ENCODE measurements at regions not wholly inside any gene's neighbourhood (a gene's known extent, or its start where the extent isn't known, plus 50 kb on each side); places are given as distances from the start of the nearest gene placed in this dataset.

DNA sequence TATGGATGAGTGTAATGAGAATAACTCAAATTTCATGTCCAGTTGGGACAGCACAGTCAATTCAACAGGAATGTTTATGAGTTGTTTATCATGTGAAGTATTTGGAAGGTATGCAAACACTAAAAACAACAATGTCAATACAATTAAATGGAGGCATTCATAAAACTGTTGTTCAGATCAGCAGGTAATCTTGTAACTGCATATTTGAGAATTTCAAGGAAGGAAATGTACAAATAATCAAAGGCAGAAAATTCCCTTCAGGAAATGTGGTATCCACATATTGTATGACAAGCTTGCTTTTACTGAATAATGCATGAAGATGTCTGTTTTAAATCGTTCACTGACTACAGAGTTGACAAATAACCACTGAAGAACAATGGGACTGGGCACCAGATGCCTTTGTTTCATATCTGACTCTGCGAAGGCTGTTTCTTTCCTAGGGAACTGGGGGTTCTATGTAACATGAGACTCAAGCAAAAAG lies 198.3 kb downstream of the LTN1 start:
- no TSS peak for BruUV-seq (replicated peaks)
- no peaks in the 10 kb centered on the region for H3K9me3 ChIP-seq (ENCODE audit: low read depth, low read length, poor library complexity, severe bottlenecking)
- TF ChIP-seq, protein P1, sequence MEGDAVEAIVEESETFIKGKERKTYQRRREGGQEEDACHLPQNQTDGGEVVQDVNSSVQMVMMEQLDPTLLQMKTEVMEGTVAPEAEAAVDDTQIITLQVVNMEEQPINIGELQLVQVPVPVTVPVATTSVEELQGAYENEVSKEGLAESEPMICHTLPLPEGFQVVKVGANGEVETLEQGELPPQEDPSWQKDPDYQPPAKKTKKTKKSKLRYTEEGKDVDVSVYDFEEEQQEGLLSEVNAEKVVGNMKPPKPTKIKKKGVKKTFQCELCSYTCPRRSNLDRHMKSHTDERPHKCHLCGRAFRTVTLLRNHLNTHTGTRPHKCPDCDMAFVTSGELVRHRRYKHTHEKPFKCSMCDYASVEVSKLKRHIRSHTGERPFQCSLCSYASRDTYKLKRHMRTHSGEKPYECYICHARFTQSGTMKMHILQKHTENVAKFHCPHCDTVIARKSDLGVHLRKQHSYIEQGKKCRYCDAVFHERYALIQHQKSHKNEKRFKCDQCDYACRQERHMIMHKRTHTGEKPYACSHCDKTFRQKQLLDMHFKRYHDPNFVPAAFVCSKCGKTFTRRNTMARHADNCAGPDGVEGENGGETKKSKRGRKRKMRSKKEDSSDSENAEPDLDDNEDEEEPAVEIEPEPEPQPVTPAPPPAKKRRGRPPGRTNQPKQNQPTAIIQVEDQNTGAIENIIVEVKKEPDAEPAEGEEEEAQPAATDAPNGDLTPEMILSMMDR (conservative IDR thresholded peaks at IDR 0.05; ENCODE audit: low read depth, low read length) = no peak
- no peak for TF ChIP-seq EZH2 (IDR thresholded peaks at IDR 0.05; ENCODE audit: borderline replicate concordance, low read depth, low read length, poor library complexity, severe bottlenecking)
- H3K36me3 ChIP-seq (ENCODE audit: insufficient read depth, low read length, poor library complexity, severe bottlenecking) = no peaks in the 10 kb centered on the region
- H3K4me1 ChIP-seq (ENCODE audit: insufficient read depth, low read length, poor library complexity, severe bottlenecking) = no peaks in the 10 kb centered on the region
- CTCF ChIA-PET = no interaction called here
- DNase-seq (ENCODE audit: low spot score) = no peak
- intact Hi-C loops (cut with micrococcal nuclease; ENCODE audit: unreplicated experiment) = no loop called here
- H3K4me3 ChIP-seq (ENCODE audit: low read depth, low read length, poor library complexity, severe bottlenecking) = no peak overlapping the region
- no peaks in the 10 kb centered on the region for H3K27me3 ChIP-seq (replicated peaks; ENCODE audit: insufficient read depth, low read depth, low read length, poor library complexity)
- POLR2A ChIA-PET (ENCODE audit: low non-redundant PET) = no interaction called here
- H3K27ac ChIP-seq (ENCODE audit: low read depth, low read length, poor library complexity, severe bottlenecking) = no peak overlapping the region

- H3K36me3 ChIP-seq (ENCODE audit: insufficient read depth, low read length, poor library complexity, severe bottlenecking) = no peaks in the 10 kb centered on the region
- DNase-seq (ENCODE audit: low spot score) = no peak
- no peaks in the 10 kb centered on the region for H3K9me3 ChIP-seq (ENCODE audit: low read depth, low read length, poor library complexity, severe bottlenecking)
- TF ChIP-seq EZH2 (IDR thresholded peaks at IDR 0.05; ENCODE audit: borderline replicate concordance, low read depth, low read length, poor library complexity, severe bottlenecking) = no peak
- TF ChIP-seq, protein P1 (conservative IDR thresholded peaks at IDR 0.05; ENCODE audit: low read depth, low read length) = peak; percentile 27; the same call in 1 of the 2 replicates
- H3K4me3 ChIP-seq (ENCODE audit: low read depth, low read length, poor library complexity, severe bottlenecking) = no peak overlapping the region
- no peaks in the 10 kb centered on the region for H3K27me3 ChIP-seq (replicated peaks; ENCODE audit: insufficient read depth, low read depth, low read length, poor library complexity)
- H3K27ac ChIP-seq (ENCODE audit: low read depth, low read length, poor library complexity, severe bottlenecking) = no peak overlapping the region
- CTCF ChIA-PET = no interaction called here
- intact Hi-C loops (cut with micrococcal nuclease; ENCODE audit: unreplicated experiment) = no loop called here
- no peaks in the 10 kb centered on the region for H3K4me1 ChIP-seq (ENCODE audit: insufficient read depth, low read length, poor library complexity, severe bottlenecking)
- no TSS peak for BruUV-seq (replicated peaks)
- POLR2A ChIA-PET (ENCODE audit: low non-redundant PET) = no interaction called here
Measured at GRCh38 chr21:28793043-28793442, 199.6 kb downstream of the LTN1 start.

DNA sequence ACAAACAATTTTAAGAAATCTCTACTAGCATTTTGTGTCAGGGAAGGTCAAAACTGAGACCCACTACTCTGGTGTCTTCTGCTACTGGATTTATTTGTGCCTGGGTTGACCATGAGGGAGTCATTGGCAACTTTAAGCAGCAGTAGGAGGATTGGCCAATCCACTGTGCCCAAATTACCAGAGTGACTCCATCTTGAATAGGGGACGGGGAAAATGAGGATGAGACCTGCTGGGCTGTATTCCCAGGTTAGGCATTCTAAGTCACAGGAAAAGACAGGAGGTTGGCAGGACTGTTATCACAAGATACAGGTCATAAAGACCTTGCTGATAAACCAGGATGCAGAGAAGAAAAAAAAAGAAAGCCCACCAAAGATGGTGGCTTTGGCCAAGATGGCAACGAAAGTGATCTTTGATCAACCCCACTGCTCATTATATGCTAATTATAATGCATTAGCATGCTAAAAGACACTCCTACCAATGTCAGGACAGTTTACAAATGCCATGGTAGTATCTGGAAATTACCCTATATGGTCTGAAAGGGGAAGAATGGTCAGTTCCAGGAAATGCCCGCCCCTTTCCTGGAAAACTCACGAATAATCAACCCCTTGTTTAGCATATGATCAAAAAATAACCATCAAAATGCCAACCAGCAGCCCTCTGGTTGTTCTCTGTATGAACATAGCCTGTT lies 200.9 kb downstream of the LTN1 start:
- BruUV-seq (replicated peaks) = no TSS peak
- H3K4me1 ChIP-seq (ENCODE audit: insufficient read depth, low read length, poor library complexity, severe bottlenecking) = no peaks in the 10 kb centered on the region
- POLR2A ChIA-PET (ENCODE audit: low non-redundant PET) = no interaction called here
- H3K27ac ChIP-seq (ENCODE audit: low read depth, low read length, poor library complexity, severe bottlenecking) = no peak overlapping the region
- no peak for DNase-seq (ENCODE audit: low spot score)
- H3K36me3 ChIP-seq (ENCODE audit: insufficient read depth, low read length, poor library complexity, severe bottlenecking) = no peaks in the 10 kb centered on the region
- intact Hi-C loops (cut with micrococcal nuclease; ENCODE audit: unreplicated experiment) = no loop called here
- H3K27me3 ChIP-seq (replicated peaks; ENCODE audit: insufficient read depth, low read depth, low read length, poor library complexity) = no peaks in the 10 kb centered on the region
- no peak overlapping the region for H3K4me3 ChIP-seq (ENCODE audit: low read depth, low read length, poor library complexity, severe bottlenecking)
- CTCF ChIA-PET = no interaction called here
- no peaks in the 10 kb centered on the region for H3K9me3 ChIP-seq (ENCODE audit: low read depth, low read length, poor library complexity, severe bottlenecking)
- TF ChIP-seq, protein P1 (conservative IDR thresholded peaks at IDR 0.05; ENCODE audit: low read depth, low read length) = no peak
- no peak for TF ChIP-seq EZH2 (IDR thresholded peaks at IDR 0.05; ENCODE audit: borderline replicate concordance, low read depth, low read length, poor library complexity, severe bottlenecking)

Data from A673 (cell line).